IMR-90 (cell line): ENCODE measurements at regions not wholly inside any gene's neighbourhood (a gene's known extent, or its start where the extent isn't known, plus 50 kb on each side); places are given as distances from the start of the nearest gene placed in this dataset.

Source experiments
- ATAC-seq: fragments of 200-7000 bp; cut with Tn5 transposase; 2 replicates; pipeline ENCODE4 v1.9.1; 2020; ENCODE audit warnings: low read depth, mild to moderate bottlenecking, moderate library complexity
- BruUV-seq: library from RNA; stranded (reverse); fragments of 400-500 nt; replicated peaks from 2 replicates; lab custom pipeline; 2021; lab: Mats Ljungman, UMichigan
- CTCF ChIA-PET: fragments of 300-600 bp; formaldehyde crosslinking; extraction: SDS; loops from one replicate; lab custom pipeline; 2021; ENCODE audit warnings: antibody characterized with exemption; lab: Yijun Ruan, JAX
- POLR2A ChIA-PET: fragments of 300-600 bp; sonication (Branson Sonifier 250); formaldehyde crosslinking; loops from one replicate; lab custom pipeline; 2022; ENCODE audit warnings: antibody characterized with exemption; ENCODE audit not compliant: unreplicated experiment; lab: Charles Lee
- DNase-seq: peaks from one replicate; pipeline ENCODE4 v3.0.0; 2013
- H2AFZ ChIP-seq: replicated peaks from 2 replicates; pipeline ENCODE3; 2013; ENCODE audit warnings: low read length, mild to moderate bottlenecking; ENCODE audit not compliant: poor library complexity
- H2AK5ac ChIP-seq: 2 replicates; pipeline ENCODE4 v1.6.1; 2013; ENCODE audit warnings: low read depth, low read length, inconsistent platforms
- H2AK9ac ChIP-seq: replicated peaks from 2 replicates; pipeline ENCODE3; 2013; ENCODE audit warnings: mild to moderate bottlenecking, low read depth, low read length, moderate library complexity; ENCODE audit not compliant: poor library complexity
- H2BK120ac ChIP-seq: 2 replicates; pipeline ENCODE4 v1.6.1; 2013; ENCODE audit warnings: low read depth, low read length, inconsistent platforms
- H2BK15ac ChIP-seq: 3 replicates; pipeline ENCODE4 v1.6.1; 2013; ENCODE audit warnings: low read depth, low read length, inconsistent platforms
- H2BK20ac ChIP-seq: 2 replicates; pipeline ENCODE4 v1.6.1; 2013; ENCODE audit warnings: low read depth, mild to moderate bottlenecking, inconsistent platforms, low read length, moderate library complexity
- H2BK5ac ChIP-seq: 2 replicates; pipeline ENCODE4 v1.6.1; 2013; ENCODE audit warnings: mild to moderate bottlenecking, low read depth, low read length, inconsistent platforms; ENCODE audit not compliant: poor library complexity, severe bottlenecking
- H3K14ac ChIP-seq: replicated peaks from 2 replicates; pipeline ENCODE4 v1.6.1; 2013; ENCODE audit warnings: low read depth, low read length, inconsistent platforms
- H3K18ac ChIP-seq: 2 replicates; pipeline ENCODE4 v1.6.1; 2013; ENCODE audit warnings: low read depth, low read length, control low read depth
- H3K23ac ChIP-seq: 2 replicates; pipeline ENCODE4 v1.6.1; 2013; ENCODE audit warnings: low read depth, low read length, inconsistent platforms
- H3K27ac ChIP-seq: 2 replicates; pipeline ENCODE4 v1.5.1; 2013; ENCODE audit warnings: mild to moderate bottlenecking, control low read depth, low read length; ENCODE audit not compliant: insufficient read depth
- H3K27me3 ChIP-seq: 2 replicates; pipeline ENCODE4 v1.6.1; 2013; ENCODE audit warnings: low read length; ENCODE audit not compliant: control insufficient read depth, insufficient read depth
- H3K36me3 ChIP-seq: 2 replicates; pipeline ENCODE4 v1.6.1; 2013; ENCODE audit warnings: low read length, mixed read lengths; ENCODE audit not compliant: control insufficient read depth, insufficient read depth
- H3K4ac ChIP-seq: 2 replicates; pipeline ENCODE4 v1.6.1; 2013; ENCODE audit warnings: low read depth, low read length, inconsistent platforms
- H3K4me1 ChIP-seq: 2 replicates; pipeline ENCODE4 v1.6.1; 2013; ENCODE audit warnings: low read length, mixed read lengths; ENCODE audit not compliant: control insufficient read depth, insufficient read depth
- H3K4me2 ChIP-seq: 2 replicates; pipeline ENCODE4 v1.6.1; 2013; ENCODE audit warnings: low read depth, mild to moderate bottlenecking, control low read depth, low read length, moderate library complexity
- H3K4me3 ChIP-seq: 2 replicates; pipeline ENCODE4 v1.5.1; 2013; ENCODE audit warnings: low read depth, mild to moderate bottlenecking, control low read depth, low read length, moderate library complexity; ENCODE audit not compliant: insufficient read depth
- H3K56ac ChIP-seq: 2 replicates; pipeline ENCODE4 v1.6.1; 2013; ENCODE audit warnings: low read length, inconsistent platforms; ENCODE audit not compliant: insufficient read depth; ENCODE audit errors: extremely low read depth
- H3K79me1 ChIP-seq, 2 experiments: 2 replicates each; pipeline ENCODE4 v1.6.1; 2013; ENCODE audit warnings: low read length in 2 of 2, inconsistent platforms in 1 of 2, low read depth in 1 of 2
- H3K9ac ChIP-seq: 2 replicates; pipeline ENCODE4 v1.6.1; 2013; ENCODE audit warnings: low read depth, low read length, control low read depth
- H3K9me1 ChIP-seq: 2 replicates; pipeline ENCODE4 v1.6.1; 2013; ENCODE audit warnings: low read length, inconsistent platforms; ENCODE audit not compliant: insufficient read depth
- H3K9me3 ChIP-seq: 2 replicates; pipeline ENCODE4 v1.6.1; 2013; ENCODE audit warnings: low read length; ENCODE audit not compliant: control insufficient read depth, insufficient read depth
- H4K20me1 ChIP-seq: 2 replicates; pipeline ENCODE4 v1.6.1; 2013; ENCODE audit warnings: low read length, inconsistent platforms; ENCODE audit not compliant: insufficient read depth
- H4K5ac ChIP-seq: 2 replicates; pipeline ENCODE4 v1.6.1; 2013; ENCODE audit warnings: mild to moderate bottlenecking, low read depth, low read length, control low read depth
- H4K8ac ChIP-seq, 2 experiments: 2 replicates each; pipeline ENCODE4 v1.6.1; 2013; ENCODE audit warnings: low read depth in 2 of 2, low read length in 2 of 2, control low read depth in 1 of 2, inconsistent platforms in 1 of 2
- H4K91ac ChIP-seq: 2 replicates; pipeline ENCODE4 v1.6.1; 2013; ENCODE audit warnings: low read depth, low read length, inconsistent platforms; ENCODE audit not compliant: insufficient read depth
- BHLHE40 ChIP-seq: fragments of 150-350 bp; IDR thresholded peaks from 2 replicates; pipeline ENCODE4 v1.6.1; 2016; ENCODE audit warnings: mild to moderate bottlenecking, low read depth, low read length
- CEBPB ChIP-seq: IDR thresholded peaks from 2 replicates; pipeline ENCODE4 v1.6.1; 2012; ENCODE audit warnings: low read depth, low read length, improper control_type of control experiment
- CHD1 ChIP-seq: IDR thresholded peaks from 2 replicates; pipeline ENCODE4 v1.6.1; 2012; ENCODE audit warnings: low read depth, low read length, improper control_type of control experiment
- FOS ChIP-seq: fragments of 150-350 bp; IDR thresholded peaks from 2 replicates; pipeline ENCODE4 v1.6.1; 2016; ENCODE audit warnings: low read depth, low read length
- MAFK ChIP-seq: IDR thresholded peaks from 2 replicates; pipeline ENCODE4 v1.6.1; 2012; ENCODE audit warnings: low read depth, low read length, improper control_type of control experiment
- MAZ ChIP-seq: IDR thresholded peaks from 2 replicates; pipeline ENCODE4 v1.6.1; 2012; ENCODE audit warnings: low read depth, mild to moderate bottlenecking, low read length, improper control_type of control experiment, moderate library complexity, borderline replicate concordance
- MXI1 ChIP-seq: IDR thresholded peaks from 2 replicates; pipeline ENCODE4 v1.6.1; 2012; ENCODE audit warnings: low read depth, mild to moderate bottlenecking, low read length, moderate library complexity, borderline replicate concordance
- NFE2L2 ChIP-seq: fragments of 150-350 bp; IDR thresholded peaks from 2 replicates; pipeline ENCODE4 v1.6.1; 2016; ENCODE audit warnings: low read depth, mild to moderate bottlenecking, low read length
- POLR2A ChIP-seq: IDR thresholded peaks from 2 replicates; pipeline ENCODE4 v1.6.1; 2012; ENCODE audit warnings: mild to moderate bottlenecking, low read depth, low read length
- RAD21 ChIP-seq: IDR thresholded peaks from 2 replicates; pipeline ENCODE4 v1.6.1; 2012; ENCODE audit warnings: low read length, improper control_type of control experiment
- RCOR1 ChIP-seq: IDR thresholded peaks from 2 replicates; pipeline ENCODE4 v1.6.1; 2012; ENCODE audit warnings: mild to moderate bottlenecking, low read length, improper control_type of control experiment; ENCODE audit not compliant: insufficient replicate concordance
- RFX5 ChIP-seq: IDR thresholded peaks from 2 replicates; pipeline ENCODE4 v1.8.0; 2012; ENCODE audit warnings: low read depth, mild to moderate bottlenecking, low read length, moderate library complexity
- SMC3 ChIP-seq: fragments of 150-350 bp; IDR thresholded peaks from 2 replicates; pipeline ENCODE4 v1.6.1; 2016; ENCODE audit warnings: low read depth, mild to moderate bottlenecking, antibody characterized with exemption, low read length, moderate library complexity
- dilution Hi-C: fragments of 300-500 bp; cut with HindIII; formaldehyde crosslinking; loops from one replicate; pipeline ENCODE4 v1.14.3; 2018; ENCODE audit warnings: low sequenced_read_pairs; ENCODE audit not compliant: unreplicated experiment
- in situ Hi-C: fragments of 300-500 bp; cut with MboI; formaldehyde crosslinking; loops from 3 replicates; pipeline ENCODE4 v1.14.3; 2019; ENCODE audit warnings: low sequenced_read_pairs, inconsistent platforms, mixed read lengths
- intact Hi-C: fragments of 100-400 bp; cut with micrococcal nuclease; formaldehyde crosslinking; loops from 2 replicates; pipeline ENCODE4 v1.10.0; 2022
- TF ChIP-seq, protein P1 (sequence below): fragments of 150-350 bp; IDR thresholded peaks from 2 replicates; pipeline ENCODE4 v1.6.1; 2017; ENCODE audit warnings: mild to moderate bottlenecking, antibody characterized with exemption, low read length, low read depth
- TF ChIP-seq, protein P2 (sequence below): fragments of 150-350 bp; IDR thresholded peaks from 2 replicates; pipeline ENCODE4 v1.6.1; 2016; ENCODE audit warnings: low read depth, mild to moderate bottlenecking, low read length, moderate library complexity, borderline replicate concordance

DNA sequence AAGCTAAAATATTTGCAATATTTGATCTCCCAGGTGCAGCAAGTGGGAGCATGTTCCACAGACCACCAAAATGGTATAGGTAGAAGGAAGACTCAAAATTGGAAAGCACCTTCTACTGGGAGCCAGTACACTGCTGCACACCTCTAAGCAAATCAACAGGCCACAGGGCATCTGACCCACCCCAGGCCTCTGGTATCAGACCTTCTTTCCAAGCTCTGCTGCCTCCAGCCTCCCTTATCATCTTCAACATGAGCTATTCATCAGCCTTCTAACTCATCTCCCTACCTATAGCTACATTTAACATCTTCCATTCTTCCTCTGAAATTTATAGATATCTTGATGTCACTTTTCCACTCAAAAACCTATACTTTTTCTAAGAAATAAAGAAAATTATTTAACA is 294.8 kb downstream of the ZEB2 start:
- H3K79me1 ChIP-seq: no peaks in the 10 kb centered on the region
- H2AK5ac ChIP-seq: no peak overlapping the region
- intact Hi-C loops (no loop called here), in situ Hi-C loops (no loop called here), dilution Hi-C loops (no loop called here)
- no peak overlapping the region for H3K4me2 ChIP-seq
- no peak overlapping the region for H2AFZ ChIP-seq
- H4K20me1 ChIP-seq: no peaks in the 10 kb centered on the region
- no peak overlapping the region for H2BK120ac ChIP-seq
- no peak overlapping the region for H3K56ac ChIP-seq
- CTCF ChIA-PET: no interaction called here
- no peak overlapping the region for H3K4me3 ChIP-seq
- no peak overlapping the region for H4K5ac ChIP-seq
- DNase-seq (no peak), ATAC-seq (no peak)
- H3K9me3 ChIP-seq: no peaks in the 10 kb centered on the region
- H3K18ac ChIP-seq: no peak overlapping the region
- H3K4ac ChIP-seq: no peak overlapping the region
- no TSS peak for BruUV-seq
- H2AK9ac ChIP-seq: no peak overlapping the region
- H4K8ac ChIP-seq: no peak overlapping the region
- no peaks in the 10 kb centered on the region for H3K9me1 ChIP-seq
- TF ChIP-seq RCOR1: no peak
- no peak for TF ChIP-seq NFE2L2
- no peak for TF ChIP-seq MAZ
- TF ChIP-seq MAFK: no peak
- TF ChIP-seq FOS: no peak
- TF ChIP-seq RFX5: no peak
- TF ChIP-seq, protein P1, sequence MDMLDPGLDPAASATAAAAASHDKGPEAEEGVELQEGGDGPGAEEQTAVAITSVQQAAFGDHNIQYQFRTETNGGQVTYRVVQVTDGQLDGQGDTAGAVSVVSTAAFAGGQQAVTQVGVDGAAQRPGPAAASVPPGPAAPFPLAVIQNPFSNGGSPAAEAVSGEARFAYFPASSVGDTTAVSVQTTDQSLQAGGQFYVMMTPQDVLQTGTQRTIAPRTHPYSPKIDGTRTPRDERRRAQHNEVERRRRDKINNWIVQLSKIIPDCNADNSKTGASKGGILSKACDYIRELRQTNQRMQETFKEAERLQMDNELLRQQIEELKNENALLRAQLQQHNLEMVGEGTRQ: no peak
- TF ChIP-seq BHLHE40: no peak
- TF ChIP-seq RAD21: no peak
- no peak for TF ChIP-seq MXI1
- TF ChIP-seq CHD1: no peak
- TF ChIP-seq POLR2A: no peak
- TF ChIP-seq, protein P2, sequence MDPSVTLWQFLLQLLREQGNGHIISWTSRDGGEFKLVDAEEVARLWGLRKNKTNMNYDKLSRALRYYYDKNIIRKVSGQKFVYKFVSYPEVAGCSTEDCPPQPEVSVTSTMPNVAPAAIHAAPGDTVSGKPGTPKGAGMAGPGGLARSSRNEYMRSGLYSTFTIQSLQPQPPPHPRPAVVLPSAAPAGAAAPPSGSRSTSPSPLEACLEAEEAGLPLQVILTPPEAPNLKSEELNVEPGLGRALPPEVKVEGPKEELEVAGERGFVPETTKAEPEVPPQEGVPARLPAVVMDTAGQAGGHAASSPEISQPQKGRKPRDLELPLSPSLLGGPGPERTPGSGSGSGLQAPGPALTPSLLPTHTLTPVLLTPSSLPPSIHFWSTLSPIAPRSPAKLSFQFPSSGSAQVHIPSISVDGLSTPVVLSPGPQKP: no peak
- TF ChIP-seq SMC3: no peak
- no peak for TF ChIP-seq CEBPB
- no peak overlapping the region for H3K23ac ChIP-seq
- no peak overlapping the region for H4K91ac ChIP-seq
- H3K9ac ChIP-seq: no peak overlapping the region
- H3K4me1 ChIP-seq: peaks cover 2% of the 10 kb centered on the region; the same call in 1 of the 2 replicates
- no peak overlapping the region for H2BK15ac ChIP-seq
- H2BK5ac ChIP-seq: no peak overlapping the region
- no peak overlapping the region for H3K14ac ChIP-seq
- no peaks in the 10 kb centered on the region for H3K36me3 ChIP-seq
- no peak overlapping the region for H2BK20ac ChIP-seq
- no peak overlapping the region for H3K27ac ChIP-seq
- POLR2A ChIA-PET: interaction anchor here (0.5 kb wide), 1 partner anchor 1291 kb away, joined by 9 read pairs; no protein-coding TSS in a partner anchor
- no peaks in the 10 kb centered on the region for H3K27me3 ChIP-seq
